Esophagus squamous epithelium (tissue), 4 donors: ENCODE measurements at regions not wholly inside any gene's neighbourhood (a gene's known extent, or its start where the extent isn't known, plus 50 kb on each side); places are given as distances from the start of the nearest gene placed in this dataset.

Experiments
- POLR2A ChIP-seq, 4 donors: fragments of 450-650 bp; IDR thresholded peaks; one replicate each; pipeline ENCODE4 v1.6.1; 2017; ENCODE audit warnings: antibody characterized with exemption in 4 of 4, mild to moderate bottlenecking in 4 of 4, moderate library complexity in 3 of 4
- TF ChIP-seq, protein P1 (sequence below), 6 experiments: fragments of 450-650 bp in 4 of 6; fragments of 200-600 bp in 2 of 6; sonication (generic) in 2 of 6; IDR thresholded peaks; one replicate each; pipeline ENCODE4 v1.5.1; 2016 to 2019; ENCODE audit warnings: antibody characterized with exemption in 6 of 6, mild to moderate bottlenecking in 4 of 6, moderate library complexity in 4 of 6

DNA sequence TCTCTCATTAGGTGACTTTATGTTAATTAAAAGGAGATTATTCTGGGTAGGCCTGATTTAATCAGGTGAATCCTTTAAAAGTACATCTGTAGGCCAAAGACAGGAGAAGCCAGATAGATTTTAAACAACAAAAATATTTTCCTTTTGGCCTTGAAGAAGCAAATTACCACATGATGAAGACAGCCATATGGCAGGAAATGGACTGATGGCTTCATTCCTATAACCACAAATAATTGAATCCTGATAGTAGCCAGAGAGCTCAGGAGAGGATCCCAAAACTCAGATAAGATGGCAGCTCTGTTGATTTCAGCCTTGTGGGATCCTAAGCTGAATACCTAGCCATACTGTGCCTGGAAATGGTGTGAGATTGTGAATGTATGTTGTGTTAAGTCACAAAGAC is 66.1 kb upstream of the PRKX start:
- TF ChIP-seq, protein P1, sequence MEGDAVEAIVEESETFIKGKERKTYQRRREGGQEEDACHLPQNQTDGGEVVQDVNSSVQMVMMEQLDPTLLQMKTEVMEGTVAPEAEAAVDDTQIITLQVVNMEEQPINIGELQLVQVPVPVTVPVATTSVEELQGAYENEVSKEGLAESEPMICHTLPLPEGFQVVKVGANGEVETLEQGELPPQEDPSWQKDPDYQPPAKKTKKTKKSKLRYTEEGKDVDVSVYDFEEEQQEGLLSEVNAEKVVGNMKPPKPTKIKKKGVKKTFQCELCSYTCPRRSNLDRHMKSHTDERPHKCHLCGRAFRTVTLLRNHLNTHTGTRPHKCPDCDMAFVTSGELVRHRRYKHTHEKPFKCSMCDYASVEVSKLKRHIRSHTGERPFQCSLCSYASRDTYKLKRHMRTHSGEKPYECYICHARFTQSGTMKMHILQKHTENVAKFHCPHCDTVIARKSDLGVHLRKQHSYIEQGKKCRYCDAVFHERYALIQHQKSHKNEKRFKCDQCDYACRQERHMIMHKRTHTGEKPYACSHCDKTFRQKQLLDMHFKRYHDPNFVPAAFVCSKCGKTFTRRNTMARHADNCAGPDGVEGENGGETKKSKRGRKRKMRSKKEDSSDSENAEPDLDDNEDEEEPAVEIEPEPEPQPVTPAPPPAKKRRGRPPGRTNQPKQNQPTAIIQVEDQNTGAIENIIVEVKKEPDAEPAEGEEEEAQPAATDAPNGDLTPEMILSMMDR (IDR thresholded peaks at IDR 0.05) = no peak
- TF ChIP-seq POLR2A (IDR thresholded peaks at IDR 0.05) = no peak
